Stimulated activated CD4-positive, alpha-beta T cell treated with anti-CD3 and anti-CD28 coated beads, Interleukin-15, amount 100 ng/mL, for 24 hours (primary cell): ENCODE measurements at regions not wholly inside any gene's neighbourhood (a gene's known extent, or its start where the extent isn't known, plus 50 kb on each side); places are given as distances from the start of the nearest gene placed in this dataset.

Source experiments
- DNase-seq: peaks from one replicate; pipeline ENCODE4 v3.0.0-alpha.2; 2020

DNA sequence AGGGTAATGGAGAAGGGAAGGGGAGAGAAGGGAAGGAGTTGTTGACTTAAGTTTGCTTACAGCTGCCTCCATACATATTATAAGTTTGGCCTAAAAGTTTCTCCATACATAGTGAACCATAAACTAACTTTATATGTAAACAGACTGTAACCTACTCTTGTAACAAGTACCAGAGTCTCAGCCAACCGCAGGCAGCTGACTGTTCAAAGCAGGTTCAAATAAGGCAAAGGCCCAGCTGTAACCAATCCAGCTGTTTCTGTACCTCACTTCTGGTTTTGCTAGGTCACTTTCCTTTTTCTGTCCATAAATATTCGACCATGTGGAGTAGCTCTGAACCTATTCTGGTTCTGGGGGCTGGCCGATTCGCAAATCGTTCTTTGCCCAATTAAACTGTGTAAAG is 591.2 kb downstream of the INSC start:
- DNase-seq, result no peak

DNA sequence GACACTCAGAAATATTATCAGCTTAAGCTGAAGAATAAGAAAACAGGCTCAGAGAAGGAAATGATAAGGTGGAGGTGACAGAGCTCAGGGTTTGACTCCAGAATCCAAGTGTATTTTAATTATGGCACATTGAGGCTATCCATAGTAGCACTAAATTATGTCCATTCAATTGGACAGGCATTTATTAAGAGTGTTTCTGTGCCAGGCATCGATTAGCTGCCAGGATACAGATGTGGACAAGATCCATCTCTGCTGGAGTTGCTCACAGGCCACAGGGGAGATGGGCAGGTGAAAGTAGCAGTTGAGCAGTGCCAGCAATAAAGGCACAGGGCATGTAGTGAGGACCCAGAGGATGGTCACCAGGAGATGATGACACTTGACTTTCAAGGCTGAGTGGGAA is 592.5 kb downstream of the INSC start:
- no peak for DNase-seq

DNA sequence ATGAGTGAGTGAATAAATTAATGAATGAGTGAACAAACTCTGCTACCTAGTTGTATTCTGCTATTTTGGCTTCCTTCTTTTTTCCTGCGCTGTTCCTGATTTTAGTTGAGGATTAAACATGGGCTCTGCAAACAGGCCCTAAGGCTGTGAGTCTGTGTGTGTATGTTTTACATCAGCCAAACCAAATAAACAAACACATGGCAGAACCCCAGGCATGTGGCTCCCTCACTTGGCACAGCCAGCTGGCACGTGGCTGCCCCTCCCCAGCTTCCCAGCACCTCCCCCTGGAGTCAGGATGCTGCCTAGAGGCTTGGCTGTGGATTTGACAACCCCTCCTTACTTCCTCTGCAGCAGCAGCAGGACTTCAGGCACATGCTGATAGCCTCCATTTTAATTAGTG is 593.2 kb downstream of the INSC start:
- DNase-seq, result no peak

DNA sequence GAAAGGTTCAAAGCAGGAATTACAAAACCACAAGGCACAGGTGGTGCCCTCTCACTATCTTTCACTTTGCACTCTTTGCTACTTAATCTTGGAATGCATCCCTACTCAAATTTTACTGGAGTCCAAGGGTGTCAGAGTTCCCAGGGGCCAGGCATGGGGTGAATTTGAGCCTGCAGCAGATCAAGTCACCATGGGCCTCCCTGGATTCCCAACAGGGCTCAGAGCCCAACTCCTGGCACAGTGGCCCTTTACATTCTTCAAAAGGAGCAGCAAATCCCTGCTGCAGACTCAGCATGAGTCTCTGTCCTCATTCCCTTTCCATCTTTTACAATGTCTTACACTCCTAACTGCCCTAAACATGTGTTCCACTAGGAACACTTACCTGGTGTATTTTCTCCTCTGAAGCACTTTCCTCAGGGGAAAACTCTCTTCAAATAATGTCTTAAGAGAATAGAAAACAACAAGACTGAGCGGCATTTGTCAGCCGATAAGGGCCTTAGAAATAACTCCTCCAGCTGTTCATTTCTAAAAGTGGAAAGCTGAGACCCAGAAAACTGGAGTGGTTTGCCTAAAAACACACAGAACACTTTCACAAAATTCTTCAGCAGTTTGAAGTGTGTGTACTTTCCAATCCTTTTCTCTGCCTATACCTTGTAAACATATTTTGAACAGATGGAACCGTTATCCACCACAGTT is 596.0 kb downstream of the INSC start:
- no peak for DNase-seq

DNA sequence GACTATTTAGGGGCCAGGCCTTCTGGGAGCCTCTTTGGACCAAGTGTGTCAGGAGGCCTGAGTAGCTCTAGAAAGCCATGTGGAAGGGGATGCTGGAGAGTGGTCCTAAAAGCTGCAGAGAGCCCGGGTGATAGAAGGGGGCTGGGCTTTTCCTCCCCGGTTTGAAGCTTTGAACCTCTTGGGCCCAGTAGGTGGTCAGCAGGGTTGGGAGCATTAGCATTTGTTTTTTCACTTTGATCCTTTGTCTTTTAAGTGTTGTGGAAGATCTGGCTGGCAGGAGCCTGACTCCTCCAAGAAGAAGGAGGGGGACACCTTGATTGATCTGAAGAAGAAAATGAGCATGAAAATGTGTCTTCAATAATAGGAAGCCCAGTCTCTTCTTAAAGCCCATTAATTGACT is 596.6 kb downstream of the INSC start:
- DNase-seq, result no peak

DNA sequence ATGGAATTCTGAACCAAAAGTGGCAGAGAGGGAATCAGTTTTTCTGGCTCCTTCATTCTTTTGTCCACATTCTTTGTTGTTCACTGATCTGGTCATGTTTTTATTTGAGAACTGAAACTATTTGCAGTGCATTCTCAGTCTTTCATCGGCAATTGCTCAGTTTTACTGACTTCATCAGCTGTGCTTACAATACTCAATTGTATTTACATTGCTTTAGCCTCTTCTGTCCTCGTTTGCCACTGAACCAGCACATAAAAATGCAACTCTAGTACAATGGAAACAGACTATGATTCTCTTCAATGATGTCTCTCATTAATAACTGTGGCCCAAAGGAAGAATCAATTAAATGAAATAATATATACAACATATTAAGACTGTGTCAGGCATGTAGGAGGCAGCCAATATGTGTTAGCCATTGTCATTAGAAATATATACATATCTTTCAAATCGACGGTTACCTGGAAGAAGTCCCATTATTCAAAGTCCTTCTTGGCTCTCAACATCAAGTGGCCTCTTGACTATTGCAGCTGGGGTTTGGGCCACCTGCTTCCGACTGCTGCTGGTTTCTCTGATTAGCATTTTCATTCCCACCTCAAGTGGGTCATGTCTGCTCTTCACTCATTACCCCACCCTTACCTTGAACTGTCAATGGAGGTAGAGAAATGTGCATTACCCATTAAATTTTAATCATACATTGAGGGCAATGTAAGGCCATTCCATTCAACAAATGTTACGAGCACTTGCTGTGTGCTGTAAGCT is 600.1 kb downstream of the INSC start:
- DNase-seq, result no peak

DNA sequence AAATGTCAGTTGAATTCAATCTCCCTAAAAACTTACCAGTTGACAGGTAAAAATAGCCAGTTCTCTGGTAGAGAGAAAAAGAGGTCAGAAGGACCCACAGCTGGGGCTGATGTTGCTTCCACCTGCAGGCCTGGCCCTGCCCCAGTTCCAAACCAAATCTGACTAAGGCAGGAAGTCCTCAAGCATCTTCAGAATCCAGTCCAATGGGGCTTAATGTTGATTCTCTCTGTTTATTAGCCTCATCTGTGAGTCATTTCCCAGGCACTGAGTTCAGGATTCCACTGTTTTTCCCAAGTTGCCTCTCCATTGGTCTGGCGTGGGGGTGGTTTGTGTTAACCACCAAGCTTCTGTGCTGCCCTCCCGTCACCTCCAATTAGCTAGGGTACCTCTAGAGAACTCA is 601.8 kb downstream of the INSC start:
- DNase-seq, result no peak

DNA sequence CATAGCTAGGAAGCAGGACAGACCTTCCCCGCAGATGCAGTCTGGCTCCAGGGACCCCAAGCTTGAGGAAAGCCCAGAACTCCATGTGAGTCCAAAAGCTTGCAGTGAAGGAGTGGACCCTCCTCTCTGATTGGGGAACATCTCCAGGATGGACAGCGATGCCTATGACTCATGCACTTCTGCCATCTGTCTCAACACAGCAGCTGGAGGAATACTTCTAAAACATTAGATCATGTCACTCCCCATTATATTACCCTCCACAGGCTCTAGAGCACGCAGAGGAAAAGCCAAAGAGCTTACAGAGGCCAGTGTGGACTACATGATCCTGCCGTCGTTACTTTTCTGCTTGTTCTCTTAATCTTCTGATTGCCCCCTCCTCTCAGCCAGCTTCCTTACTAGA is 605.7 kb downstream of the INSC start:
- DNase-seq, result no peak

DNA sequence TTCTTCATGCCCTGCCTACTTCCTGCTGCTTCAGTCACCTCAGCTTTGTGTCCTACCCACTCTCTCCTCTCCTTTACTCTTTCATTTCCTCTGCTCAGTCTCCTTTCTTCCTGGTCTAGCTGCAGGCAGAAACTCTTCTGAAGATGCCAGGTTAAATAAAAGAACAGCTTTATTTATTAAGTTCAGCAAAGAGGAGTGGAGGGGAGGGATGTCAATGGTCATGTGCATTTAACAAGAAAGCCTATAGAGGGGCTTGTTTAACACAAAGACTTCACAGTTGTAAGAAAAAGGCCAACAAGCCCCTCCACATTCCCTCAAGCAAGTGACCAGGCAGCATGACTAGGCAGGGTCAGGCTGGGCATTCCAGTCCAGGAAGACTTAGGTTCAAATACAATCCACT is 609.2 kb downstream of the INSC start:
- no peak for DNase-seq

DNA sequence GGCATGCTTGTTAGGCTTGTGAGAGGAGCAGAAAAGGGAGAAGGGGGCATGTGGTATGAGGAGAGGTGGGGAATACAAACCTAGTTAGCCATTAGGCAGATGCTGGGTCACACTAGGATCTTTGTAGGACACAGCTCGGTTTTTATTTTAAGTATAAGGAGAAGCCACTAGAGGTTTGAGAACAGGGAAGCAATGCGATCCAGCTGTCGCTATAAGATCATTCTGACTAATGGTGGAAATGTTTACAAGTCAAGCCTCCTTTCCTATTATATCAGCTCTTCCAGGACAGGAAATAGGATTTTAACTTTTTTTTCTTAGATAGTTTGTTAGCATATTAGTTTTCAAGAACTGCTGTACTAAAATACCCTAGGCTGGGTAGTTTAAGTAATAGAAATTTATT is 609.9 kb downstream of the INSC start:
- DNase-seq, result no peak

DNA sequence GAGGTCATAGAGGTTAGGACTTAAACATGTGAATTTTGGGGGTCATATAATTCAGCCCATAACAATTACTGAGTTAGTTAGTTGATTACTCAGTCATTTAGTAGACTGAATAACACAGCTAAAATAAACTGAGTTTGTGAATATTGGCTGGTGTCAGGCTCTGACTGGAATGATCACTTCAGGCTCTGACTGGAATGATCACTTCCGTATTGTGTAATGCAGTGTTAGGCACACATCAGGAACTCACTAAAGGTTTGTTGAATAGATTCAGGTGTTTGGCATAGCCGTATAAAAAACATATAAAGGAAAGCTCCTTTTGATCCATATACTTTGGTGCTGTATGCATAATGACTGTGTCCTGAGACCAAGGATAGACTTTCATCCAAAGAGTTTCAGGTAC is 610.5 kb downstream of the INSC start:
- DNase-seq, result no peak

DNA sequence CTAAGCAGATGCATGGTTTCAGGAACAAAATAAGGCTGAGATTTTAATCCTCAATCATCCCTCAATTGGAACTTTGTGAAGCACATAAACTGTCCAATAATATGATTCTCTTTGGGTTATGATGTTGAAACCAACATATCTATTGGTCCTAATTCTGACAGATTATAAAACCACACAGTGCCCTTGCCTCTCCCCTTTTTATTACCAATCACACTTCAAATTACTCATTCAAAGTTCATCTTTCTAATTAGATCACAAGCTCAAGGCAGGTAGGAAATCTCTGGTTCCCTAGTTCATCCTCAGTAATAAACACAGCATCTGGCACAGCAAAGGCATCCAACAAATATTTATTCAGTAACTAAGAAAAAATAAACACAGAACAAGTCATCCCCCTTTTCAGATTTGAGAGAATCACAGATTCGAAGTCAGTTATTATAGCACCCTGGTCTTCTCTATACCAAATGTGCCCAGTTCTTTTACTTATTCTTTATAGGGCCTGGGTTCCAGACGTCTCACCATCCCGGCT is 611.6 kb downstream of the INSC start:
- no peak for DNase-seq

DNA sequence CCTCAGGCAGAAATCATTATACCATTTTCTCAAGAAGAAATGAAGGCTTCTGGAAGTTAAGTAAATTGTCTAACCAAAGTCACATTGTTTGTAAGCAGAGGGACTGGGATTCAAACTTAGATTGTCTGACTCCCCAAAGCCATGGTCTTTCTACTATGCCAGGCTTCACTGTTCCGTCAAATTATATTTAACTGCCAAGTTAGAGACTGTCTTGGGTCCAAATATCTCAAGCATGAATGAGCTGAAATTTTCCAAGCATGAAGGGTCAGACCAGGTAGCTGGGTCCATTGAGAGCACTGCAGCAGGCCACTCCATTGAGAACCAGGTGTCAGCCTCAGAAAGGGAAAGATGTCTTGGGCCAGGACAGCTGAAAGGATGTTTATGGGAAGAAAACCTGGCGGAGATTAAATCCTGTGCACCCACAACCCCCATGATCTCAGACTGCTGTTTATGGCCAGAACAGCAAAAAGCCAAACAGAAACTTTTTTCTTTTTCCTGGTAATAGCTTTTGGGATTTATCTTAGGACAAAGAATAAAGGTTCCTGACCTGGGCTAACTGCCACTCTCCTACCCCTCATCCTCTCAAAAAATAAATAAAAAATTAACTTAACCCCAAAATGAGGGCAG is 612.3 kb downstream of the INSC start:
- no peak for DNase-seq

DNA sequence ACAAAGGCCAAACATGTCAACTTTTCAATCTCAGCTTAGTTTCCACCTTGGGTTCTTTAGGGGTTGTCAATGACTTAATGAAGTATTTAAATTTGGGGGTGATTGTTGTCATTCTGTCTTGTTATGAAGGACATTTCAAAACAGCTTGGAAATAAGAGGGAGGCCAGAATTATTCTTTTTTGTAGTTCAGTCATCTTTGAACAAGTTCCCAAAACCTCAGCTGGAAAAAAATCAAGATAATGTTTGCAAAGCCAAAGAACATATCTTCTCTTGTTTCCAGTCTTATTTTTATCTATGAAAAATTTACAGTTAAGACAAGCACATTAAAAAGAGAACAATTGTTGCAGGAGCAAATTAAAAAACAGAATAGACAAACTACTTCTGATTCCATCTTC is 612.8 kb downstream of the INSC start:
- no peak for DNase-seq

DNA sequence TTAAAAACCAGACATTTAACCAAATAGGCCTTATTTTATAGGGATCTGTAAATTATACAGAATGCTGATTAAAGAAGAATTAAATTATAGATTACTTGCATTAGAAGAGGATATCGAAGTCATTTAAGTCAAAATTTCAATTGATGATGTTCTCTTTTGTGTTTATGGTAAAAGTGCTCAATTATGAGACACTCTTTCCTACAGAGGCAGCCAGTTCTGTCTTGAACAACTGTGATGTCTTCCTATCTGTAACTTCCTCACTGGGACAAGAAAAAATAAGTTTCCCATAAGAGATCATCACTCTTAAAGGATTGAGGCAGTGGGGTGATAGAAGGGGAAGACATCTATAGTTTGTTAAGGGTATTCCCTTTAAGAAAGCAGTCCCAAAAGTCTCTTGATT is 613.5 kb downstream of the INSC start:
- no peak for DNase-seq

DNA sequence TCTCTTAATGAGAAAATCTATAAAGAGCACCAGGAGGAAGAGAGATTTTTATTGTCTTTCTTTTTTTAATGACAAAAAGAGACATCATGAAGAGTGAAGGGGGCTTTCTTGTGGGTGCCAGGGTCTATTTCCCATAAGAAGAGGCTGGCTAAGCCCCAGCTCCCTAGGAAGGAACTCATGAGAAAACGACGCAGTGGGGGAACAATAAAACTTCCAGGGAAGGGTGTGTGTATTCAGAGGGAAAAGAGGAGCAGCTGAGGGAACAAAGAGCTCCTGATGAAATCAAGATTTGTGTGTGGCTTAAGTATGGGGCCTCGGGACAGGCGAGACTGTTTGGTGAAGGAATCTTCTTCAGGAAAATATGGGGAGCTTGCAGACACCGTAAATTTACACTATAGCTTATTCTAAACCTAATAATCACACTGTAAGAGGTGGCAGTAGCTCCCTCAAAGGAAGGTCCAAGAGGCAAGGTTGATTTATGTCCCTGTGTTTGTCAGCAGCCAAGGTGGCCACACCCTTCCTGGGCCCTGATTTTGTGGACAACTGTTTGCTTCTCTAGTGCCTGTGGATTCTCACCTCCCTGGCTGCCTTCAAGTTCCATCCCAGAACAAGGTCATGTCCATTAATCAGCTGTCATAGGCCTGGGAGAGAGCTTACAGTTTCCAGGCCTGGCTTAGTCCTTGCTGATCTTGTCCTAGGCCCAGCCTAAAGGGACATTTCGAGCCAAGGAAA is 615.7 kb downstream of the INSC start:
- DNase-seq, result no peak

DNA sequence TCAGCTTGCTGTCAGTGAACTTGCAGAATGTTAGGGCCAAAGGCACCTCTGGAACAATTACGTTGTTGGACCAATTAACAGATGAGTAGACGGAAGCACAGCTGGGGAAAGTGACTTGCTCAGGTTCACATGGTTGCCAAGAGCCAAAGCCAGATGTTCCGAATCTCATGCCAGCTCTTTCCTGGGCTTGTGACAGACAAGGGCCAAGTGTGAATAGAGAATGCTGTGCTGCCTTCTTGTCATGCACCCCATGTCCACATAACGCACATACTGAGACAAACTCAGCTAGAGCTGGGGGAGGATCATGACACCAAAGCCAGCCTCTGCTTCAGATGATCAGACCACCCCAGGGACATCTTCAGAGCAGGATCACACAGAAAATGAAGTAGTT is 616.3 kb downstream of the INSC start:
- no peak for DNase-seq

DNA sequence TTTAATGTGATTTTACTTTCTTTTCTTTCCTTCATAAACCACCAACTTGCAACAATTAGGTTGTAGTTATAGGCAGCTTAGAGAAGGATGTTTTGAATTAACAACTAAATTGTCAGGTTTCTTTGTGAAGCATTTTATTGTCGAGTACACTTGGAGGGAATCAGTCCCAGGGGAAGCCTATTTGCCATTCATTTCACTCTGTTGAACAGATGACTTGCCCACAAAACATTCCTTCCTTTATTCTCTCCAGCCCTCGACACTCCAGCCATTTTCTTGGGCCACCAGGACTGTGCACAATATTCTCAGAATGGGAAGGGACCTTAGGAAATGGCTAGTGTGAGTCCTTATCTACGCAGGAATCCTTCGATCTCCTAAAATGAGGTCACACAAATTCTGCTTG is 620.6 kb downstream of the SOX6 start:
- DNase-seq, result no peak

DNA sequence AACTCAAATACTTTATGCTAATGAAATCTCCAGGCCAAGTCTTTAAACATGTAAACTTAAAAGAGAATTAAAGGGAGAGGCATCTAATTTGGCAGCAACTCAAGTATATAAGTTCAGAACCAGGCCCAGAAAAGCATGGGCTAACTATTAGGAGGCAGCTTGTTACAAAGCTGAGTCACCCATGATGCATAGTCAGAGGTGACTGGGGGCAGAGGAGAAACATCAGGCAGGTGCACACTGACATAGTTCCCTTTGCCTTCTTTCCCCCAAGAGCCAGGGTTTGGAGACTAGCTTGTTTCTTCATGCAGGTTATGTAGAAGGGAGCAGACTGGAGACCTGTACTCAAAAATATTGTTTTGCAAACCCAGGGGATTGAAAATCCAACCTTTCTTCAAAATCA is 619.0 kb downstream of the SOX6 start:
- no peak for DNase-seq

DNA sequence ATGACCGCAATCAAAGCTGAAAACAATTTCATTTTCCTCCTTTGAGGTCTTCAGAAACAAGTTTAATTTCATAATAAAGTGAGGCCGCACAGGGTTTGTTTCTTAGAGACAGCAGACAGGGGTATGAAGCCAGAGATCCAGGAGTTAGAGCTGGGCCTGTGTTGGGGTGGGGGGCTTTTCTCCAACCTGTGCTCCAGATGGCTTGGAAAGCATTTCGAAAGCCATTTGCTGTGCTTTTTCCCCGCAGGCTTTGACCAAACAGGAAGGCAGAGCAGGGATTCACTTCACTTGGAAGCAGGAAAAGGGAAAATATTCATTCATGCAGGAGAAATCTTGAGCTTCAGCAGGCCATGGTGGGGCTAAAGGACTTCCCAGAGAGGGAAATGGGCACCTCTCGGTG is 617.4 kb downstream of the SOX6 start:
- DNase-seq, result no peak

DNA sequence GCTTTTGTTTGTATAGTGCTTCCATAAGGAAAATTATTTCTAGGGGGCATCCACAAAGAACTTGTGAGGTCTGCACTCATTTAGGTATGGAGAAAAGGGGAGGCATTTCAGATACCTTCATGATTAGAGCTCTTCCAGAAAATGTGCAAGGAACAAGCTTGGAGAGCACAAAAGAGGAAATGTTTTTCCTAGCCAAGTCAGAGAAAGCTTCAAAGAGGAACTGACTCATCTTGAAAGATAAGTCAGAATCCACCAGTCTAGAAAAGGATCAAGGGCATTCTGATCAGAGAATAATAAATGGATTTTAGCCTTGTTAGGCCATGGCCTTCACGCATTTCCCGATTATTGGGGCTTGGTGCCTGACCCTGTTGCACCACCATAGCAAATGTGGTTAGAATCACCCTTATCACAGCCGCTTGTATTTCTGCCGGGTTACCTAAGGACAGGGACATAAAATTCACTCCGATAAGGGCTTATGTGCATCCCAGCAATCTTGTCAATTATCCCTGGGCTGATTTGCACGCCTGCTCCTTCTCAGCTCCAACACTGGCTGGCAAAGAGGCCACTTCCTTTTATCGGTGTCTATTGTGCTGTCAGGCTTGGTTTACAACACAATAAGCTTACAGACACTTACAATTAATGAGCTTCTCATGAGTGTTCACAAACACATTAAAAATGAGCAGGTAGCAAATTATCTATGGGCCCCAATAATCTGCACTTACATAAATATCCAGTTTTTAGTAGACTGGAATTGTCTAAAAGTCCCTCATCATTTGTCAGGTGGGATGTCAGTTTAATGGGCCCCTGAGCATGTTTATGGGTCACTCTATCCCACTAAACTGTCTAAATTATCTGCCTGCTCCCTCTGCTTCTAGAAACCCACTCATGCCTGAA is 613.5 kb downstream of the SOX6 start:
- no peak for DNase-seq

DNA sequence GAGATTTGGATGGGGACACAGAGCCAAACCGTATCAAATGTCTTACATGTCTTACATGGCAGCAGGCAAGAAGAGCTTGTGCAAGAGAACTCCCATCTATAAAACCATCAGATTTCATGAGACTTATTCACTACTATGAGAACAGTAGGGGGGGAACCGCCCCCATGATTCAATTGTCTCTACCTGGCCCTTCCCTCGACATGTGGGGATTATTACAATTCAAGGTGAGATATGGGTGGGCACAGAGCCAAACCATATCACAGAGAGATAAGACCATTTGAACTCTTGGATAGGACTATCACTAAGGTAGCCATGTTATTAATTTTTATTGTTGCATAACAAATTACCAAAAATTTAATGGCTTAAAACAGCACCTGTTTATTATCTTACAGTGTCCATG is 611.7 kb downstream of the SOX6 start:
- no peak for DNase-seq
